Gastrocnemius medialis (tissue), 4 donors: ENCODE measurements at regions not wholly inside any gene's neighbourhood (a gene's known extent, or its start where the extent isn't known, plus 50 kb on each side); places are given as distances from the start of the nearest gene placed in this dataset.

Experiments used
- ATAC-seq, 2 donors: fragments of 150-250 bp; one replicate each; pipeline ENCODE4 v1.9.1; 2016
- DNase-seq, 2 donors: peaks; one replicate each; pipeline ENCODE4 v3.0.0-alpha.2; 2019
- H3K27ac ChIP-seq, 4 donors: fragments of 200-600 bp; sonication (generic); 1 replicate in 1 of 4; 2 replicates in 3 of 4; pipeline ENCODE4 v1.5.1; 2016 to 2018; ENCODE audit warnings: mild to moderate bottlenecking in 2 of 4, moderate library complexity in 1 of 4
- H3K27me3 ChIP-seq, 3 donors: fragments of 200-600 bp; sonication (generic) in 2 of 3; 1 replicate in 1 of 3; 2 replicates in 2 of 3; pipeline versions ENCODE4 v1.5.1 to v1.6.0; 2016 to 2019; ENCODE audit warnings: mild to moderate bottlenecking in 1 of 3, moderate library complexity in 1 of 3
- H3K36me3 ChIP-seq, 2 donors: fragments of 200-600 bp; sonication (generic) in 1 of 2; one replicate each; pipeline ENCODE4 v1.5.1; 2017 to 2018
- H3K4me1 ChIP-seq, 2 donors: fragments of 200-600 bp; sonication (generic) in 1 of 2; one replicate each; pipeline ENCODE4 v1.5.1; 2016 to 2017; ENCODE audit warnings: mild to moderate bottlenecking in 2 of 2
- H3K4me3 ChIP-seq, 4 donors: fragments of 200-600 bp; sonication (generic) in 3 of 4; 1 replicate in 1 of 4; 2 replicates in 3 of 4; pipeline ENCODE4 v1.5.1; 2016 to 2019; ENCODE audit warnings: mild to moderate bottlenecking in 2 of 4
- H3K9me3 ChIP-seq, 3 donors: fragments of 200-600 bp; sonication (generic) in 2 of 3; 1 replicate in 1 of 3; 2 replicates in 2 of 3; pipeline ENCODE4 v1.5.1; 2016 to 2019
- POLR2A ChIP-seq, 2 donors: fragments of 450-650 bp; IDR thresholded peaks; one replicate each; pipeline ENCODE4 v1.6.1; 2017; ENCODE audit warnings: antibody characterized with exemption in 2 of 2, mild to moderate bottlenecking in 2 of 2, moderate library complexity in 2 of 2
- in situ Hi-C, 4 donors: fragments of 200-750 bp; cut with MboI; loops; one replicate each; pipeline versions ENCODE4 v1.15.0 to v1.8.0; 2017; ENCODE audit warnings: low sequenced_read_pairs in 4 of 4
- intact Hi-C: fragments of 100-400 bp; cut with DNase I; formaldehyde crosslinking; loops from one replicate; pipeline ENCODE4 v1.15.1; 2023; ENCODE audit warnings: low total_unique reads
- TF ChIP-seq, protein P1 (sequence below), 5 experiments: fragments of 450-650 bp in 3 of 5; fragments of 200-600 bp in 2 of 5; sonication (generic) in 2 of 5; IDR thresholded peaks in 4 of 5; conservative IDR thresholded peaks in 1 of 5; 1 replicate in 4 of 5; 2 replicates in 1 of 5; pipeline ENCODE4 v1.5.1; 2016 to 2019; ENCODE audit warnings: antibody characterized with exemption in 5 of 5, mild to moderate bottlenecking in 3 of 5, moderate library complexity in 3 of 5

DNA sequence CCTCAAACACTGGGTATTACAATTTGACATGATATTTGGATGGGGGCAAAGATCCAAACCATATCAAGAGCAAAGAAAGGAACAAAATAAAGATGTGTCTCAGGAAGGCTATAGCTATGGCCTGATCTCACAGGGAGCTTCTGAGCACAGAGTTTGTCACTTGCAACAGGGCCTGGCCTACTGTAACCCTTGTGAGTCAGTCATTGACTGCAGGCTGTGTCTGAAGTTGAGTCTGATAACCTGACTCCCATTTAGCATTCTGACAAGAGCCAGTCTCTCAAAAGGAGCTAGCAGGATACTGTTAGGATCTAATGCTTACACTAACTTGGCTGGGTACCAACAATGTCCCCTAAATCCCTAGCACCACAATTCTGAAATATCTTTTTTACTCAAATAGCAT lies 612.5 kb upstream of the TECRL start:
- ATAC-seq, result no peak
- H3K27ac ChIP-seq, result no peak overlapping the region
- H3K9me3 ChIP-seq, result no peaks in the 10 kb centered on the region
- no peak overlapping the region for H3K4me3 ChIP-seq
- no peak for TF ChIP-seq POLR2A (IDR thresholded peaks at IDR 0.05)
- TF ChIP-seq, protein P1, sequence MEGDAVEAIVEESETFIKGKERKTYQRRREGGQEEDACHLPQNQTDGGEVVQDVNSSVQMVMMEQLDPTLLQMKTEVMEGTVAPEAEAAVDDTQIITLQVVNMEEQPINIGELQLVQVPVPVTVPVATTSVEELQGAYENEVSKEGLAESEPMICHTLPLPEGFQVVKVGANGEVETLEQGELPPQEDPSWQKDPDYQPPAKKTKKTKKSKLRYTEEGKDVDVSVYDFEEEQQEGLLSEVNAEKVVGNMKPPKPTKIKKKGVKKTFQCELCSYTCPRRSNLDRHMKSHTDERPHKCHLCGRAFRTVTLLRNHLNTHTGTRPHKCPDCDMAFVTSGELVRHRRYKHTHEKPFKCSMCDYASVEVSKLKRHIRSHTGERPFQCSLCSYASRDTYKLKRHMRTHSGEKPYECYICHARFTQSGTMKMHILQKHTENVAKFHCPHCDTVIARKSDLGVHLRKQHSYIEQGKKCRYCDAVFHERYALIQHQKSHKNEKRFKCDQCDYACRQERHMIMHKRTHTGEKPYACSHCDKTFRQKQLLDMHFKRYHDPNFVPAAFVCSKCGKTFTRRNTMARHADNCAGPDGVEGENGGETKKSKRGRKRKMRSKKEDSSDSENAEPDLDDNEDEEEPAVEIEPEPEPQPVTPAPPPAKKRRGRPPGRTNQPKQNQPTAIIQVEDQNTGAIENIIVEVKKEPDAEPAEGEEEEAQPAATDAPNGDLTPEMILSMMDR (IDR thresholded peaks at IDR 0.05 in 4 of 5, conservative IDR thresholded peaks at IDR 0.05 in 1 of 5), result no peak
- no peak for DNase-seq
- H3K36me3 ChIP-seq, result no peaks in the 10 kb centered on the region
- peaks cover 0 to 8% of the 10 kb centered on the region in 2 donors for H3K4me1 ChIP-seq
- intact Hi-C loops (no loop called here), in situ Hi-C loops (loop anchor here in 1 of 4 donors (25.0 kb wide), 1 partner anchor 109 kb away; no protein-coding TSS in a partner anchor)
- no peaks in the 10 kb centered on the region for H3K27me3 ChIP-seq

DNA sequence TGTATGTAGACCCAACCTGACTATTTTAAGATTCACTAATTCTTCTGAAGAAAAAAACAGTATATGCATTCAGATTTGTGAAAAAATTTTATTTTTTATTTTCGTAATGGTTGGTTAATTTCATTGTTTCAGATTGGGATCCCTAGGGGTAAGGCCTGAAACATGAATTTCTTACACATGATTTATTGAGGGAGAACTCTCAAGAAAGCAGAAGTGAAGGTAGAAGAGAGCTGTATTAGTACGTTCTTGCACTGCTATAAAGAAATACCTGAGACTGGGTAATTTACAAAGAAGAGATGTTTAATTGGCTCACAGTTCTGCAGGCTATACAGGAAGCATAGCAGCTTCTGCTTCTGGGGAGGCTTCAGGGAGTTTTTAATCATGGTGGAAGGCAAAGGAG lies 611.9 kb upstream of the TECRL start:
- intact Hi-C loops, result no loop called here
- Histone ChIP-seq H3K9me3 (no peaks in the 10 kb centered on the region), H3K36me3 (no peaks in the 10 kb centered on the region), H3K4me3 (no peak overlapping the region), H3K27me3 (no peaks in the 10 kb centered on the region), H3K27ac (no peak overlapping the region), H3K4me1 (peaks cover 0 to 8% of the 10 kb centered on the region in 2 donors)
- TF ChIP-seq, protein P1 (IDR thresholded peaks at IDR 0.05 in 4 of 5, conservative IDR thresholded peaks at IDR 0.05 in 1 of 5), result no peak
- TF ChIP-seq POLR2A (IDR thresholded peaks at IDR 0.05), result no peak
- DNase-seq (no peak), ATAC-seq (no peak)
- in situ Hi-C loops, result loop anchor here in 1 of 4 donors (25.0 kb wide), 1 partner anchor 109 kb away; no protein-coding TSS in a partner anchor

DNA sequence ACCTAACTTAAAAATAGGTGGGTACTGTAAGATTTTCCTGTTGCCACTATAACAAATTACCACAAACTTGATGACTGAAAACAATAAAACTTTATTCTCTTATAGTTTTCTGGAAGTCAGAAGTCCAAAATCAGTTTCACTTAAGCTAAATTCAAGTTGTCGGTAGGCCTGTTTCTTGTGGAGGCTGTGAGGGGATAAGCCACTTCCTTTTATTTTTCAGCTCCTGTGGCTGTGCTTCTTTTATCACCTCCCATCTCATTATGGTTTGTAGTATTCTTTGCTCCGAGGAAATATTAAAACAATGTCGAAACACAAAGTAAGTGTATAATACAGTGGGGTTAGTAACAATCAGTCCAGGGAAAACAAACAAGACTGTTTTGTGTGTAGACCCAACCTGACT lies 610.5 kb upstream of the TECRL start:
- Histone ChIP-seq H3K36me3 (no peaks in the 10 kb centered on the region), H3K4me3 (no peak overlapping the region), H3K9me3 (no peaks in the 10 kb centered on the region), H3K27me3 (no peaks in the 10 kb centered on the region), H3K4me1 (peaks cover 0 to 8% of the 10 kb centered on the region in 2 donors), H3K27ac (no peak overlapping the region)
- no peak for TF ChIP-seq POLR2A (IDR thresholded peaks at IDR 0.05)
- TF ChIP-seq, protein P1 (IDR thresholded peaks at IDR 0.05 in 4 of 5, conservative IDR thresholded peaks at IDR 0.05 in 1 of 5), result no peak
- intact Hi-C loops (no loop called here), in situ Hi-C loops (loop anchor here in 1 of 4 donors (25.0 kb wide), 1 partner anchor 107 kb away; no protein-coding TSS in a partner anchor)
- no peak for DNase-seq
- ATAC-seq, result no peak

DNA sequence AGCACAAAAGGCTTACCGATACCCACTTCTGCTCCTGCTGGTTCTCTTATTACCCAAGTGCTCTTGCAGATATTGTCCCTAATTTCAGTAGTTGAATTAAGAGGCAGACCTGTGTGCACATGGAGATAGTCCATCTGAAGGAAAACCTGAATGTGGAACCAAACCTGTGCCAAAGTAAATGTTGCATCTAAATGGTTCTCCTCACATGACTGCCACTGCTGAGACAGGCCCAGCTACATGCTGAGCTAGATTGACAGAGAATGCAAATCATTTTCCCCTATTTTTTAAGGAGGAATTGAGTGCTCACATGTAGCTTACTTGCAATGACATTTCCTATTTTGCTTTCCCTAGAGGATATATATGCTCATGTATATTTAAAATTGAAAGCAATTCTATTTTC lies 609.1 kb upstream of the TECRL start:
- DNase-seq (no peak), ATAC-seq (no peak)
- H3K27me3 ChIP-seq, result no peaks in the 10 kb centered on the region
- H3K36me3 ChIP-seq, result no peaks in the 10 kb centered on the region
- intact Hi-C loops (no loop called here), in situ Hi-C loops (loop anchor here in 1 of 4 donors (25.0 kb wide), 1 partner anchor 106 kb away; no protein-coding TSS in a partner anchor)
- H3K4me1 ChIP-seq, result peaks cover 0 to 2% of the 10 kb centered on the region in 2 donors
- H3K27ac ChIP-seq, result no peak overlapping the region
- no peak overlapping the region for H3K4me3 ChIP-seq
- H3K9me3 ChIP-seq, result no peaks in the 10 kb centered on the region
- TF ChIP-seq, protein P1 (IDR thresholded peaks at IDR 0.05 in 4 of 5, conservative IDR thresholded peaks at IDR 0.05 in 1 of 5), result no peak
- TF ChIP-seq POLR2A (IDR thresholded peaks at IDR 0.05), result no peak

DNA sequence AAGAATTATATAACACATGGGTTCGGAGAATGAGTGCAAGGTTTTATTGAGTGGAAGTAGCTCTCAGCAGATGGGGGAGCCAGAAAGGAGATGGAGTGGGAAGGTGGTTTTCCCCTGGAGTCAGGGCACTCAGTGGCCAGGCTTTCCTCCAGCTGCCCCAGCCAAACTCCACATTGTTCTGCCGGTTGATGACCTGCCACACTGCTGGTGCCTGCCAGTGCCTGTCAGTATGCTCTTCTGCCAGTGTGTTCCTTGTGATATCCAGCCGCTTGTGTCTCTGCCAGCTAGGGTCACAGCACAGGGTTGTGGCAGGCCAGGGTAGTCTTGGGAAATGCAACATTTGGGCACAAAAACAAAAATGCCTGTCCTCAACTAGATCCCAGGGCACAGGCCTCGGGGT lies 604.8 kb upstream of the TECRL start:
- Histone ChIP-seq H3K4me1 (no peaks in the 10 kb centered on the region), H3K4me3 (no peak overlapping the region), H3K9me3 (no peaks in the 10 kb centered on the region), H3K36me3 (no peaks in the 10 kb centered on the region), H3K27me3 (no peaks in the 10 kb centered on the region), H3K27ac (no peak overlapping the region)
- intact Hi-C loops (no loop called here), in situ Hi-C loops (loop anchor here in 1 of 4 donors (25.0 kb wide), 1 partner anchor 102 kb away; no protein-coding TSS in a partner anchor)
- ATAC-seq (no peak), DNase-seq (no peak)
- no peak for TF ChIP-seq POLR2A (IDR thresholded peaks at IDR 0.05)
- TF ChIP-seq, protein P1 (IDR thresholded peaks at IDR 0.05 in 4 of 5, conservative IDR thresholded peaks at IDR 0.05 in 1 of 5), result no peak
